ENCODE measurements at regions not wholly inside any gene's neighbourhood (a gene's known extent, or its start where the extent isn't known, plus 50 kb on each side); places are given as distances from the start of the nearest gene placed in this dataset.

- no peak overlapping the region for H3K4me3 ChIP-seq (ENCODE audit: low read depth, low read length)
- no peak overlapping the region for H3K27ac ChIP-seq (ENCODE audit: low read depth)
- DNase-seq (ENCODE audit: extremely low spot score), result no peak
- H3K4me1 ChIP-seq (ENCODE audit: insufficient read depth), result no peaks in the 10 kb centered on the region
- WGBS, result 68% methylated on average over 6 of the region's 6 CpGs
- H3K36me3 ChIP-seq (ENCODE audit: insufficient read depth), result no peaks in the 10 kb centered on the region
Measured at GRCh38 chr9:109604131-109604530, 106.0 kb upstream of the PTPN3 start.

- no peak for DNase-seq (ENCODE audit: extremely low spot score)
- H3K4me1 ChIP-seq (ENCODE audit: insufficient read depth), result no peaks in the 10 kb centered on the region
- H3K27ac ChIP-seq (ENCODE audit: low read depth), result no peak overlapping the region
Measured at GRCh38 chr9:109604781-109605180, 106.7 kb upstream of the PTPN3 start.

DNA sequence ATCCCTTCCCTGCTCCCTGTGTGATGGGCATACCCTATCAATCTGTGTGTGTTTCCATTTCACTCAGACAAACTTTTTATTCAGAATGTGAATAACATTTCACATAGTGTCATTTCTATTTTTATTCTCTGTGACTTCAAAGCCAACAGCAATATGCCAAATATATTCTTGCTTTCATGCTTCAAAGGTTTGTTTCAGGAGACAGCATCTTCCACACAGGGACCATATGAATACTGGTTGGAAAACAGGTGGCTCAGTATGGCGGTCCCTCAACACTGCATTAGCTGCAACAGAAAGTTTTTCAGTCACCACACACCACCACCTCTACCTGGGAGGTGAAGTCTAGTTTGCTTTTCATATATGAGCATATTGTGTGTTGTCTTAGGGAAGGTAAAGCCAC, 111.0 kb upstream of the PTPN3 start:
- Histone ChIP-seq H3K4me1 (ENCODE audit: insufficient read depth) (no peaks in the 10 kb centered on the region), H3K4me3 (ENCODE audit: low read depth, low read length) (no peak overlapping the region), H3K27ac (ENCODE audit: low read depth) (no peak overlapping the region), H3K36me3 (ENCODE audit: insufficient read depth) (no peaks in the 10 kb centered on the region)
- no peak for DNase-seq (ENCODE audit: extremely low spot score)
- WGBS, result 93% methylated on average over 1 of the region's 1 CpG

More at GRCh38 chr9:109604781-109605180, 106.7 kb upstream of the PTPN3 start:
- no peak overlapping the region for H3K4me3 ChIP-seq (ENCODE audit: low read depth, low read length)
- H3K36me3 ChIP-seq (ENCODE audit: insufficient read depth), result no peaks in the 10 kb centered on the region
- WGBS, result 72% methylated on average over 1 of the region's 1 CpG

DNA sequence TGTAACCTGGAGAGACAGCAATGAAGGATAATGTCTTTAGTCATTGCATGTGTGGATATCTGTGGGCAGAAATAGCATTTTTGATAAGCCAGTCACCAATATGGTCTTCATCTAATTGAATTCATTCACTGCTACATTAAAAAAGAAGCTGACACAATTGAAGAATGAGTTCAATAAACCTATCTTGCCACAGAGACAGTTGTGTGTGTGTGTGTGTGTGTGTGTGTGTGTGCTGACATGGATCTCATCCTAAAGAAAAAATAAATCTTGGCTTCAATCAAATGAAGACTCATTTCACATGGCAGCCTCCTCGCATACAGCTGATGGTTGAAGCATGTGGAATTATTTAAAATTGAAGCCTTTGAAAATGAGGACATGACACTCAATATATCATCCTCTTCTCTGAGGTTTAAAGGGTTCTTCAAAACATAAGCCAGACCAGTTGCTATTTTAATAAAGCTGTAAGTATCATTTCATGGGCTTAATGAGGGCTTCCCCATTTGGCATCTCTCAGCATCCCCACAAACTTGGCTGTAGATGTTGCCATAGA, 118.5 kb upstream of the PTPN3 start:
- no peaks in the 10 kb centered on the region for H3K36me3 ChIP-seq (ENCODE audit: insufficient read depth)
- 81% methylated on average over 1 of the region's 1 CpG for WGBS
- no peak overlapping the region for H3K4me3 ChIP-seq (ENCODE audit: low read depth, low read length)
- H3K27ac ChIP-seq (ENCODE audit: low read depth), result no peak overlapping the region
- H3K4me1 ChIP-seq (ENCODE audit: insufficient read depth), result no peaks in the 10 kb centered on the region
- DNase-seq (ENCODE audit: extremely low spot score), result no peak

GRCh38 chr9:109619310-109619709, 121.2 kb upstream of the PTPN3 start:
- WGBS, result 59% methylated on average over 3 of the region's 3 CpGs
- Histone ChIP-seq H3K27ac (ENCODE audit: low read depth) (no peak overlapping the region), H3K4me3 (ENCODE audit: low read depth, low read length) (no peak overlapping the region), H3K4me1 (ENCODE audit: insufficient read depth) (no peaks in the 10 kb centered on the region), H3K36me3 (ENCODE audit: insufficient read depth) (no peaks in the 10 kb centered on the region)
- DNase-seq (ENCODE audit: extremely low spot score), result no peak

DNA sequence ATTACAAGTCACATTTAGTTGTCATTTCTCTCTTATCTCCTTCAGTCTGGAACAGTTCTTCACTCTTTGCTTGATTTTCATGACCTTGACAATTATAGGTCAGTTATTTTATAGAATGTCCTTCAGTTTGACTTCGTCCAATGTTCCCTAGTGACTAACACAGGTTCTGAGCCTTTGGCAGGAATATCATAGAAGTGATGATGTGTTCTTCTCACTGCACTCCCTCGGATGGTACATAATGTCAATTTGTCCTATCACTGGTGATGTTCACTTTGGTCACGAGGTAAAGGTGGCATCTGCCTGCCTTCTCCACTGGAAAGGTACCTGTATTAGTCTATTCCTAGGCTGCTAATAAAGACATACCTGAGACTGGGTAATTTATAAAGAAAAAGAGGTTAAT, 126.0 kb upstream of the PTPN3 start:
- H3K36me3 ChIP-seq (ENCODE audit: insufficient read depth), result no peaks in the 10 kb centered on the region
- H3K27ac ChIP-seq (ENCODE audit: low read depth), result no peak overlapping the region
- H3K4me1 ChIP-seq (ENCODE audit: insufficient read depth), result no peaks in the 10 kb centered on the region
- WGBS, result 80% methylated on average over 3 of the region's 3 CpGs
- H3K4me3 ChIP-seq (ENCODE audit: low read depth, low read length), result no peak overlapping the region
- no peak for DNase-seq (ENCODE audit: extremely low spot score)

DNA sequence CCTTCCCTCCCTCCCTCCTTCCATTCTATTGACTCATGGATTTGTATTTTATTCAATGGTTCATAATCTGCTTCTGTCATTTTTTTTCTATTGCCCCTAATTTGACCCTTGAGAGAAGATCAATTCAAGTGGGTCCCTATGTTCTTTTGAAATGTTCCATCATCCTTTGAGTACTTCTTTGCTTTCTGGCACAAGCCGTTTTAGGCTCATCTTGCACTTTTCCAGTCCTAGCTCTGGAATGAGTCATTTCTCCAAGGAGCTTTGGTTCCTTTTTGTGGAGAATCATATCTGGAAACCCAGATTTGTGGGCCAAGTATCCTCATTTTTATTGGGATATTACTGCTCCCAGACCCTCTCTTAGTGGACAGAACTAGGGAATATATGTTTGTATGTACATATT, 126.8 kb upstream of the PTPN3 start:
- 76% methylated on average over 1 of the region's 1 CpG for WGBS

GRCh38 chr9:109627042-109627441, 128.9 kb upstream of the PTPN3 start:
- Histone ChIP-seq H3K4me1 (ENCODE audit: insufficient read depth) (no peaks in the 10 kb centered on the region), H3K36me3 (ENCODE audit: insufficient read depth) (no peaks in the 10 kb centered on the region), H3K27ac (ENCODE audit: low read depth) (no peak overlapping the region), H3K4me3 (ENCODE audit: low read depth, low read length) (no peak overlapping the region)
- DNase-seq (ENCODE audit: extremely low spot score), result no peak
- 68% methylated on average over 4 of the region's 4 CpGs for WGBS

More for the DNA sequence above, 126.8 kb upstream of the PTPN3 start:
- DNase-seq (ENCODE audit: extremely low spot score), result no peak
- no peaks in the 10 kb centered on the region for H3K36me3 ChIP-seq (ENCODE audit: insufficient read depth)
- H3K4me1 ChIP-seq (ENCODE audit: insufficient read depth), result no peaks in the 10 kb centered on the region
- no peak overlapping the region for H3K27ac ChIP-seq (ENCODE audit: low read depth)
- H3K4me3 ChIP-seq (ENCODE audit: low read depth, low read length), result no peak overlapping the region

GRCh38 chr9:109629615-109630014, 131.5 kb upstream of the PTPN3 start:
- no peak overlapping the region for H3K4me3 ChIP-seq (ENCODE audit: low read depth, low read length)

DNA sequence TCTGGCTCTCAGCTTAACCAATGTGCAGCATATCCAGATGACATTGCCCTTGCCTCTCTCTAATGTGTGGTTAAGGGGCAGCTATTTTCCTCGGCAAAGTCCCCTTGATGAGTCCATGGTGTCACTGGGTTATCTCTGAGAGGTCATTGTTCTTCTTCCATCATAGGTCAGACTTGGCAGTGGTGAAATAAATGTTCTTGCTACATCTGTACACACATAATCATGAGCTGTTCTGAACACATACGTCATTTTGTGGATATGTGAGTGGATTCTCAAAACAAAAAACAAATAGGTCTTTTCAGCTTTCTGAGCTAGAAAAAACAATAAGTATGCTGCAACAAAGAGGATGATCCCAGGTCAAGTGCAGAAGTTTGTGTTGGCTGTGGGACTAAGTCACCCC, 134.7 kb upstream of the PTPN3 start:
- no peak overlapping the region for H3K27ac ChIP-seq (ENCODE audit: low read depth)
- WGBS, result 68% methylated on average over 2 of the region's 2 CpGs

More at GRCh38 chr9:109629615-109630014, 131.5 kb upstream of the PTPN3 start:
- no peak for DNase-seq (ENCODE audit: extremely low spot score)
- no peaks in the 10 kb centered on the region for H3K36me3 ChIP-seq (ENCODE audit: insufficient read depth)
- H3K4me1 ChIP-seq (ENCODE audit: insufficient read depth), result no peaks in the 10 kb centered on the region
- 45% methylated on average over 1 of the region's 1 CpG for WGBS
- no peak overlapping the region for H3K27ac ChIP-seq (ENCODE audit: low read depth)

DNA sequence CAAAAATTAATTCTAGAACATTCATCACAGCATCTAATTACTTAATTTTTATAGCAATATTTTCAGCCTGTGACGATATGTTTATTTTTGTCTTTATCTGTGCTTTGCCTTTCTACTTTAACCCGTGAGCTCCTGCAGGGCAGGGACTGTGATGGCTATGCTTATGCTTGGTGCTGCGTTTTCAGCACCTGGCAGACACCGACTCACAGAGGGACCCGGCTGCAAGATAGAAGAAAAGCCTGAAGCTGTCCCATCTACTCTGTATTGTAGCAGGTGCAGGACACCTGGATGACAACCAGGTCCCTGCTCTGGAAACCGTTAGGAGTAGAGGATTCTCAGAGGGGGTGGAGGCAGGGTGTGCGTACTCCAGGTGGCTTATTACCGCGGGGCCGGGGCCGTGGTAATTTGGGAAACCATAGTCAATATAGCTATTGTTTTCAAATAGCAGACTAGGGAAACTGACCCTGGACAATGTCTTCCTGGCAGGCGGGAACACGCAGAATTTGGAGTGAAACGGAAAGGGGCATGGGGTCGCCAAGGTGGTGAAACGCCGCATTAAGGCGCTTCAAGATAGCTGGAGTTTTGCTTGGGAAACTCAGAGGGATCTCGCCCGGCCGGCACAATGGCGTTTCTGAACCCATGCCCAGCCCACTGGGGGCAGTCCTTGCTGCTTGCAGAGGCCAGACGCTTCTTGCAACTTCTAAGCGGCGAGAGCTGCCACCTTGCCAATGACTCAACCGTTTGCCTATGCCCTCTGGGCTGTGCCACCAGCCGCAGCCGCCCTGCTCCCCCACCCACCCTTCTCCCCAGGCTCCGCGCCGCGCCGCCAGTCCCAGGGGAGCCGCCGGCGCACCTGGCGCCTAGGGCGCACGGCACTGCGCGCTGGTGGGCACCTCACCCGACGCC, 140.1 kb upstream of the PALM2AKAP2 start:
- WGBS, result 3% methylated on average over 43 of the region's 43 CpGs
- Histone ChIP-seq H3K4me1 (ENCODE audit: insufficient read depth) (no peaks in the 10 kb centered on the region), H3K27ac (ENCODE audit: low read depth) (no peak overlapping the region), H3K36me3 (ENCODE audit: insufficient read depth) (no peaks in the 10 kb centered on the region), H3K4me3 (ENCODE audit: low read depth, low read length) (peak overlapping the region; percentile 33)
- no peak for DNase-seq (ENCODE audit: extremely low spot score)

More for the DNA sequence above, 134.7 kb upstream of the PTPN3 start:
- DNase-seq (ENCODE audit: extremely low spot score), result no peak
- Histone ChIP-seq H3K4me3 (ENCODE audit: low read depth, low read length) (no peak overlapping the region), H3K36me3 (ENCODE audit: insufficient read depth) (no peaks in the 10 kb centered on the region), H3K4me1 (ENCODE audit: insufficient read depth) (no peaks in the 10 kb centered on the region)

DNA sequence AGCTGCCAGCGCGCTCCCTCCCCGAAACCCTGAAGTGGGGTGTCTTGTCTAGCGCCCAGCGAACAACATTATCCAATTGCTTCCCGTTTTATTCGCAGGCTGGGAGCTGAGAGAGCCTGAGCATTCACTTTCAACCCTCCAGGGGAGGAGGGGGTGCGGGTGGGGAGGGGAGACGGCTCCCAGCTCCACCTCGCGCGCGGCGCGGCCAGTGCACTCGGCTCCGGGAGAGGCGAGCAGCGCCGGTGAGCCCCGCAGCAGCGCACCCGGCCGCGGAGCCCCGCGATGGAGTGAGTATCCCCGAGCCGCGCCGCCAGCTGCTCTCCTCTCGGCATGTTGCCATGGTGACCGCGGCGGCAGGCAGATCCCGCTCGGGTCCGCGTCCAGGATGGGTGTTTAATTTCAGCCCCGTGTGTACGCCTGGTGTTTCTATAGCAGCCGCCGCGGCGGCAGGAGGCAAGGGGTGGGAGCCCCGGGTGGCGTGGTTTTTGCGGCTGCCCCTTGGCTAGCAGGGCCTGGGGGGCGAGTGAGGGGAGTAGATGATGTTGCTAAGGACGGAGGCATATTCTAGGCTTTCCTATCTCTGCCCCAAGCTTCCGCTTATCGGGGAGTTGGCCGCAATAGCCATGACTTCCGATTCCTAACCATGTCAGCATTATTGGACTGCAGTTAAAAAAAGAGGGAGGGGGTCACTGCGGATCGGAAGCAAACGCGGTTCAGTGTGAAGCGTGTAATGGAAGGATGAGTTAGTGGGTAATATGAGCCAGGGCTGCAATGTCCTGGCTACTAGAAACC, 139.2 kb upstream of the PALM2AKAP2 start:
- 1% methylated on average over 59 of the region's 59 CpGs for WGBS
- peak overlapping the region; percentile 33 for H3K4me3 ChIP-seq (ENCODE audit: low read depth, low read length)
- peak; percentile 14 for DNase-seq (ENCODE audit: extremely low spot score)
- H3K27ac ChIP-seq (ENCODE audit: low read depth), result no peak overlapping the region
- H3K36me3 ChIP-seq (ENCODE audit: insufficient read depth), result no peaks in the 10 kb centered on the region
- H3K4me1 ChIP-seq (ENCODE audit: insufficient read depth), result no peaks in the 10 kb centered on the region

- H3K4me1 ChIP-seq (ENCODE audit: insufficient read depth), result no peaks in the 10 kb centered on the region
- no peak overlapping the region for H3K27ac ChIP-seq (ENCODE audit: low read depth)
- H3K4me3 ChIP-seq (ENCODE audit: low read depth, low read length), result no peak overlapping the region
- no peaks in the 10 kb centered on the region for H3K36me3 ChIP-seq (ENCODE audit: insufficient read depth)
- 29% methylated on average over 8 of the region's 8 CpGs for WGBS
- DNase-seq (ENCODE audit: extremely low spot score), result no peak
Measured at GRCh38 chr9:109641372-109641659, 138.7 kb upstream of the PALM2AKAP2 start.

- H3K4me1 ChIP-seq (ENCODE audit: insufficient read depth), result no peaks in the 10 kb centered on the region
- H3K36me3 ChIP-seq (ENCODE audit: insufficient read depth), result no peaks in the 10 kb centered on the region
- 71% methylated on average over 1 of the region's 1 CpG for WGBS
- no peak overlapping the region for H3K27ac ChIP-seq (ENCODE audit: low read depth)
- no peak for DNase-seq (ENCODE audit: extremely low spot score)
- H3K4me3 ChIP-seq (ENCODE audit: low read depth, low read length), result no peak overlapping the region
Measured at GRCh38 chr9:109652112-109652511, 127.9 kb upstream of the PALM2AKAP2 start.
